Cardiac fibroblast (primary cell): ENCODE measurements at regions not wholly inside any gene's neighbourhood (a gene's known extent, or its start where the extent isn't known, plus 50 kb on each side); places are given as distances from the start of the nearest gene placed in this dataset.
"Not testable (repeated sequence)": the region's sequence is repeated elsewhere in the genome, so short reads cannot be mapped to it uniquely, and the experiment has no call there.

Experiments used
- DNase-seq, 2 donors: peaks; one replicate each; pipeline versions ENCODE4 v3.0.0 to v3.0.0-alpha.2; 2010; ENCODE audit warnings: low read depth in 2 of 2
- H3K4me3 ChIP-seq, 2 donors: replicated peaks in 1 of 2; 1 replicate in 1 of 2; 2 replicates in 1 of 2; pipeline ENCODE4 v1.5.1; 2011; ENCODE audit warnings: low read depth in 2 of 2, low read length in 2 of 2, mild to moderate bottlenecking in 2 of 2, moderate library complexity in 1 of 2
- TF ChIP-seq, protein P1 (sequence below): IDR thresholded peaks from one replicate; pipeline ENCODE4 v1.5.1; 2011; ENCODE audit warnings: low read depth, mild to moderate bottlenecking, low read length, inconsistent platforms

DNA sequence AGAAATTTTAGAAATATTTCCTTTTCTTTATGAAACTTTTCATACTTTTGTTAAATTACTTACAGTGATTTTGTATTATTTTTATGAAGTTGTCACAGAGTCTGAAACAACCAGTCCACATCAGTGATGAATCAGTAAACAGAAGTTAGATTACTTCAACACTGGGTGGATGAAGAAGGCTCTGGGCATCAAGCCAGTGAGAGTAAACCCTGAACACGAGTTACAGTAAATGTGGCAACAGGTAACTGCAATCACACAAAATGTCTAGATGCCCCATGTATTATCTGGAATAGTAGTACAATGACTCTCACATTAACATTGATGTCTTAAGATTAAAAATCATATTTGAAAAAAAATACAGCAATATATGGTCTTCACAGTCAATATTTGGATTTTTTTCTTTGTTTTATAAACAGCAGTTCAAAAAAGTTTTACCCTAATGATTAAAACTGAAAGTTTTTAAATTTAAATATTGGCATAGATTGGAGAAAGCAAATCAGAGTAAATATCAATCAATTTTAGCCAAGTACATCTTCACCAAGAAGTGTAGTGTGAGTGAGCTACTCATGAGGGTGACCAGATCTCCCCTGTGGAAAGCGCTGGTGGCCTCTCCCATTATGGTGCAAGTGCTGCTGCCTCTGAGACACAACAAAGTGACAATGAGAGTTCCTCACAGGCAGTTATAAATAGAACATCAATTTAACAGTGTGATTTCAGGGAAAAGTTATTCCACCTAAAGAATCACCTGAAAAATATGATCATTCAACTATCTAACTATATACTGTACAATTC is 63.2 kb upstream of the UGT2B7 start:
- TF ChIP-seq, protein P1, sequence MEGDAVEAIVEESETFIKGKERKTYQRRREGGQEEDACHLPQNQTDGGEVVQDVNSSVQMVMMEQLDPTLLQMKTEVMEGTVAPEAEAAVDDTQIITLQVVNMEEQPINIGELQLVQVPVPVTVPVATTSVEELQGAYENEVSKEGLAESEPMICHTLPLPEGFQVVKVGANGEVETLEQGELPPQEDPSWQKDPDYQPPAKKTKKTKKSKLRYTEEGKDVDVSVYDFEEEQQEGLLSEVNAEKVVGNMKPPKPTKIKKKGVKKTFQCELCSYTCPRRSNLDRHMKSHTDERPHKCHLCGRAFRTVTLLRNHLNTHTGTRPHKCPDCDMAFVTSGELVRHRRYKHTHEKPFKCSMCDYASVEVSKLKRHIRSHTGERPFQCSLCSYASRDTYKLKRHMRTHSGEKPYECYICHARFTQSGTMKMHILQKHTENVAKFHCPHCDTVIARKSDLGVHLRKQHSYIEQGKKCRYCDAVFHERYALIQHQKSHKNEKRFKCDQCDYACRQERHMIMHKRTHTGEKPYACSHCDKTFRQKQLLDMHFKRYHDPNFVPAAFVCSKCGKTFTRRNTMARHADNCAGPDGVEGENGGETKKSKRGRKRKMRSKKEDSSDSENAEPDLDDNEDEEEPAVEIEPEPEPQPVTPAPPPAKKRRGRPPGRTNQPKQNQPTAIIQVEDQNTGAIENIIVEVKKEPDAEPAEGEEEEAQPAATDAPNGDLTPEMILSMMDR, result no peak
- H3K4me3 ChIP-seq, result no peak overlapping the region
- DNase-seq, result peak in 1 of 2 donors; percentile 52

DNA sequence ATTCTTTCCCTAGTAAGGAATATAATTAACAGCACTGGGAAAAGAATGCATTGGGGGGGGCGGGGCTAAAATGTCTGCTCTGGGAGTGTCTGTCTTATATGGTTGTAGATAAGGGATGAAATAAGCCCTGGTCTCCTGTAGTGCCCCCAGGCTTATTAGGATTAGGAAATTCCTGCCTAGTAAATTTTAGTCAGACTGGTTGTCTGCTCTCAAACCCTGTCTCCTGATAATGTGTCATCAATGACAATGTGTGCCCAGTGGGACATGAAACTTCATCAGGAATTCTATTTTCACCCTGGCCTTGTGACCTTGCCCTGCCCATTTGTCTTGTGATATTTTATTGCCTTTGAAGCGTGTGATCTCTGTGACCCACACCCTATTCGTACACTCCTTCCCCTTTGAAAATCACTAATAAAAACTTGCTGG is 61.9 kb upstream of the UGT2B7 start:
- not testable (repeated sequence) for DNase-seq, H3K4me3 ChIP-seq

DNA sequence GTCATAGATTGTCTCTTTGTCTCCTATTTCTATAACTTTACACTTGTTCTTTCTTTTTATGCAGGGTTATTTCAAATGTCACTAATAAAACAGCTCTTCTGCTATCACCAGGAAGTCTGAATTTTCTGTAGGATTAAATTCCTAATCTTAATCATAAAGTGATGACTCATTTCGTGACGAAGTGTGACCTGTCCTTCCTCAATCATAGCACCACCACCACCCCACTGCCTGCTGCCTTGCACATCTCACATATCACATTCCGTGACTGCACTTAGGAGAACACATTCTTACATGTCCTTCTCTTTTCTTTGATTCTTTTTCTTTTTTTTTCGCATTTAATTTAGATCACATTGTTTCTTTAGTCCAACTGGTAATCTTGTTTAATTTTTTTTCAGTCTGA is 57.7 kb upstream of the UGT2B7 start:
- TF ChIP-seq, protein P1, result no peak
- H3K4me3 ChIP-seq, result no peak overlapping the region
- DNase-seq, result peak; percentile 40 to 61

DNA sequence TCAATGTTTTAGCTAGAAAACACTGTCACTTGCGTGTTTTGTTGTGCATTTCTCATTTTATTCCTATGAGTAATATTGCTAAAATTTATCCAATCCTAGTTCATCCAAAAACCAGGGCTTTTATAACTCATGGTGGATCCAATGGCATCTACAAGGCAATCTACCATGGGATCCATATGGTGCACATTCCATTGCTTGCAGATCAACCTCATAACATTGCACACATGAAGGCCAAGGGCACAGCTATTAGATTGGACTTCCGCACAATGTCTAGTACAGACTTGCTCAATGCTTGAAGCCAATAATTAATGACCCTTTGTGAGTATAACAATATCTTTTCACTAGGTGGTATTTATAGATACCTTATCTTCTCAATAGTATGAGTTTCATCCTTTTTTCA is 57.2 kb upstream of the UGT2B7 start:
- TF ChIP-seq, protein P1, result no peak
- peak in 1 of 2 donors; percentile 3 for DNase-seq
- no peak overlapping the region for H3K4me3 ChIP-seq

DNA sequence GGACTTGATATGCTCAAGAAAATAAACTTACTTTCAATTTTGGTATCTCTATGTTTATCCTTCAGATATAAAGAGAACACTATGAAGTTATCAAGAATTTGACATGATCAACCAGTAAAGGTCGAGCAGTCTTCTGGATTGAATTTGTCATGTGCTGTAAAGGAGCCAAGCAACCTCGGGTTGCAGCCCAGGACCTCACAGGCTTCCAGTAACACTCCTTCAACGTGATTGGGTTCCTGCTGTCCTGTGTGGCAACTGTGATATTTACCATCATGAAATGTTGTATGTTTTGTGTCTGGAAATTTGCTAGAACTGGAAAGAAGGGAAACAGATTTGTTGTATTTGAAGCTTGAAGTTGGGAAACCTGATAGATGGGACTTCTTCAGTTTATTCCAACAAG is 52.0 kb upstream of the UGT2B7 start:
- H3K4me3 ChIP-seq, result no peak overlapping the region
- DNase-seq, result peak in 1 of 2 donors; percentile 19
- TF ChIP-seq, protein P1, result no peak
